AML-193 (cell line): ENCODE measurements at regions not wholly inside any gene's neighbourhood (a gene's known extent, or its start where the extent isn't known, plus 50 kb on each side); places are given as distances from the start of the nearest gene placed in this dataset.
A peak's percentile ranks its signal among the peaks of the same experiment; 100 is the strongest.
"Not testable (repeated sequence)": the region's sequence is repeated elsewhere in the genome, so short reads cannot be mapped to it uniquely, and the experiment has no call there.

Source experiments
- DNase-seq, 2 experiments: peaks; one replicate each; lab custom pipeline; 2025; lab: John Stamatoyannopoulos, UW

DNA sequence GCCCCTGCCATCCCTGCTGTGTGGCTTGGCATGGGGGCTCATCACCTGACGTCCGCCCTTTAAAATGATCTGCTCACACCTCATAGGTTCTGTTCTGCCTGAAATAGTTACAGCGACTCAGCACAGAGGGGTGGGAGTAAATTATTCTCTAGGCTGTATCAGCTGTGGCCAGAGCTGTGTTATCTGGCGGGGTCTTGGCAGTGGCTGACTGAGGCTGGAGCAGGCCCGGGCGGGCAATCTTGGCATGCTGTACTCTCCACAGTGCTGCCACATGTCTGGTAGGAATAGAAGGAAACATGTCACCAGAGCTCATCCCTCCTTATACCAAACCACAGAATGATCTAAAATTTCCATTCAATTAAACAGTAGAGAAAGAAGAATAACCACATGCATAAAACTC, 499.9 kb upstream of the LMCD1 start:
- no peak for DNase-seq

- no peak for DNase-seq
Observed at GRCh38 chr3:8011902-8012301, 489.7 kb upstream of the LMCD1 start.

DNA sequence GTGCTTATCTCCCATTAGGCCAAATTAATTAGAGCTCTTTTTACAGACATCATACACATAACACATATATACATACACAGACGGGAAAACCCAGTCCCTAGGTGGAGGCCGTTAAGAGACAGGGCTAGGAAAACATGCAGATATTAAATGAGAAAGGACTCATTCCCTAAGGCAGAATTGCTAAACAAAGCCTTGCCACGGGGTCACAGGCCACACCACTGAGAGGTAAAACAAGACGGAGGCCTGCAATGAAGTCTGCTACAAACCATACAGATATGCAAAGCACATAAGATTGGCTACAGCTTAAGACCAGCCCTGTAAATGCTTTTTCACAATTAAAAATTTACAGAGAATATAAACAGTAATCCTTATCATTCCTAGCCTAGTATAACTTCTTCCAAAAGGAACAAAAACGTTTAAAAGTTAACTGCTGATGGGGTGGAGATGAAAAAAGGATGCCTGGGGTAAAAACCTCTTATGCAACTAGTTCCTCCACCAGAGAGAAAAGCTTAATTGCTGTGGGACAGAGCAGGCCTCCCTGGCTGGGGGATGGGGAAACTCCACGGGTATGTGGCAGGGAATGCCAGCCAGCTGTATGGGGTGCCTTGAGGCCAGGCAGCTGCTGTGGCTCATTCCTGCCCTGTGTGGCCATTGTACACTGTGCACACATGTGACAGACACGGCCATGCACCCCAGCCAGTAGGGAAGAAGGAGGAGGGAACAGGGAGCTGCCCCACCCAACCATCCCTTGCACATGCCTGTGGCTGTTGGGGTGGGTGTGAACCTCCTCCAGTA, 481.4 kb upstream of the LMCD1 start:
- no peak for DNase-seq

- no peak for DNase-seq
Observed at GRCh38 chr3:8027954-8028353, 473.7 kb upstream of the LMCD1 start.

GRCh38 chr3:8050283-8050682, 451.3 kb upstream of the LMCD1 start:
- no peak for DNase-seq

DNA sequence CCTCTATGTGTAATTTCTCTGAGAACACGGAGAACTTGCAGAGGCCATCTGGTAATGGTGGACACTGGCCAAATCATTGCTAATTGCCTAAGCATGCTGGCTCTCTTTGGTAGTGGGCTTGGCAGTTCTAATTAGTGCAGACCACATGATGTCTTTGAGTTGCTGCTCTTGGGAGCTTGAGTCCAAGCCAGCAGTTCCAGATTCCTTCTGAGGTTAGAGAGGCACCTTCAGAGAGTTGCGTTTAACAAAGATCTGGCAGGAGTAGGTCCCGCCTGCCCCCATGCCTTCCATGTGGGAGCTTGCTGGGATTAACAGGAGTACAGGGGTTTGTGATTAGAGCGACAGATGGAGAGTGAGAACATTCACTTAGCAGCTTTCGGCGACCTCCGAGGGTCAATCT, 449.0 kb upstream of the LMCD1 start:
- DNase-seq = no peak

DNA sequence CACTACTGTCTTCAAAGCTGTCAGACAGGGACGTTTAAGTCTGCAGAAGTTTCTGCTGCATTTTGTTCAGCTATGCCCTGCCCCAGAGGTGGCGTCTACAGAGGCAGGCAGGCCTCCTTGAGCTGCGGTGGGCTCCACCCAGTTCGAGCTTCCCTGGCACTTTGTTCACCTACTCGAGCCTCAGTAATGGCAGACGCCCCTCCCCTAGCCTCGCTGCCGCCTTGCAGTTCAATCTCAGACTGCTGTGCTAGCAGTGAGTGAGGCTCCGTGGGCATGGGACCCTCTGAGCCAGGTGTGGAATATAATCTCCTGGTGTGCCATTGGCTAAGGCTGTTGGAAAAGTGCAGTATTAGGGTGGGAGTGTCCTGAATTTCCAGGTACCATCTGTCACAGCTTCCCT, 433.5 kb upstream of the LMCD1 start:
- DNase-seq = not testable (repeated sequence)

DNA sequence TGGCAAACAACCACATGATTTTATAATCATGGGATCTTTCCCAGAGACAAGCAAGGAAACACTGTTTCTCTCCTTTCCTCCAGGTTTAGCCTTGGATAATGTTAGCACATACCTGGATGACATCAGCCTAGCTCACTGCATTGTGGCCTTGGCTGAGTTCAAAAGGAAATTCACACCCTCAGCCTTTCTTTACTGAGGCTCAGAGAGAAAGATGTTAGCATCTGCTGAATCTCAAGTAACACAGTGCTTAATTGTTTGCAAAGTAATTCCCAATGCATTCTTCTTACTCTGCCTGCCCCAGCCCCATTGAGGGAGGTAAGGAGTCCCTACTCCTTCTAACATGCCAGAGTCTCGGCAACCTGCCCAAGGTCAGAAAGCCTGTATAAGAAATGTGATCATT, 432.2 kb upstream of the LMCD1 start:
- DNase-seq = no peak

- DNase-seq = no peak
Observed at GRCh38 chr3:8070011-8070410, 431.6 kb upstream of the LMCD1 start.

GRCh38 chr3:8074740-8075139, 426.9 kb upstream of the LMCD1 start:
- not testable (repeated sequence) for DNase-seq

DNA sequence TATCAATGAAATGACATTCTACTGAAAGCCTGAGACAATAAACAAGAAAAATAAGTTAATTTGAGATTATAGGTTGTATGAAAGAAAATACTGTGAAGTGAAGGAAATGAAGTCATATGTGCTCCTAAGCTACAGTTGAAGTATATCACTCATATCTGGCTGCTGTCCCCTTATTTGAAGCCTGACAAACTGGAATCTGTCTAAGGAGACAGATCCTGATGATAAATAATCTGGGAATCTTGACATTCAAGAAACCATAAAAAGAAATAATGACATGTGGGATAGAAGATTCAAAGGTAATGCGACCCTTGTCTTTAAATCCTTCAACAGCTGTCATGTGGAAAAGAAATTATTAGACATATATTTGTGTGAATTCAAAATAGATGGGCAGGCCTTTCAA, 424.5 kb upstream of the LMCD1 start:
- no peak for DNase-seq

DNA sequence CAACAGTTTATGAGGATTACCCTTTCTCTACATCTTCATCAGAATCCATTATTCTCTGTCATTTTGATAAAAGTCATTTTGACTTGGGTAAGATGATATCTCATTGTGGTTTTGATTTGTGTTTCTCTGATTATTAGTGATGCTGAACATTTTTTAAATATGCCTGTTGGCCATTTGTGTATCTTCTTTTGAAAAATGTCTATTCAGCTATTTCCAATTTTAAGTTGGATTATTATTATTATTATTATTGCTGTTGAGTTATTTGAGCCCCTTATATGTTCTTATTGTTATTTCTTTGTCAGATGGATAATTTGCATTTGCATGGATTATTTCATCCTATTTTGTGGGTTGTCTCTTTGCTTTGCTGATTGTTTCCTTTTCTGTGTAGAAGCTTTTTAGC, 421.2 kb upstream of the LMCD1 start:
- no peak for DNase-seq

DNA sequence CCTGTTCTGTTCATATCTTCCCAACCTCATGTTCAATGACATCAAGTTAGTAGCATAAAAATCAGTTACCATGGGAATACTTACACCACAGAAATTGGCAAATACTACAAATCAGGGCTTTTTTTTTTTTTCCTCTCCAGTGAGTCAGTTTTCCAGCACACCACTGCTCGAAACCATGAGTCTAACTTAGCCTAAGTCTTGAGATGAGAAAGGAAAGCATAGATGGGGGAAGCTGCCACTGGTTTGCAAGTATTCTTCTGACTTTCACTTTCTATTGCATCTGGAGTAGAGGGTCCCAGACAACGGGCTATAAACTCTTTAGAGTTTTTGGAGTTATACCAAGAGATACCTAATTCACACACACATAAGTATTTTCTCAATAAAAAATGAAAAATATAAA, 416.1 kb upstream of the LMCD1 start:
- DNase-seq = no peak

DNA sequence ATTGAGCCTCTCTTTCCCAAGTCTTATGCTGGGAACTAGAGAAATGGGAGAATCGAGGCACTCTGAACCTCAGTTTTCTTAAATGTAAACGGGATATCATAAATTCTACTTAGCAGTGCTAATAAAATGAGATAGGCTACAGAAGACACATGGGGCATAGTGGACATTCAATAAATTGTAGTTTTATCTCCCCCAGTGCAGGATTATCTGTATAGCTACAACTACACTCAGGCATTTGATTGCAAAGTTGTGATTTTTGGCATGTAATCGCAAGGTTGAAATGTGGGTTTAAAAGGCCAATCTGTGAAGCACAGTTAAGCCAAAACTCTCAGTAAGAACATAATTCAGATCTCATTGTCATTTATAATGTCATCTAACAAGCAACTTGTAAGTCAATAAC, 413.7 kb upstream of the LMCD1 start:
- DNase-seq = no peak

DNA sequence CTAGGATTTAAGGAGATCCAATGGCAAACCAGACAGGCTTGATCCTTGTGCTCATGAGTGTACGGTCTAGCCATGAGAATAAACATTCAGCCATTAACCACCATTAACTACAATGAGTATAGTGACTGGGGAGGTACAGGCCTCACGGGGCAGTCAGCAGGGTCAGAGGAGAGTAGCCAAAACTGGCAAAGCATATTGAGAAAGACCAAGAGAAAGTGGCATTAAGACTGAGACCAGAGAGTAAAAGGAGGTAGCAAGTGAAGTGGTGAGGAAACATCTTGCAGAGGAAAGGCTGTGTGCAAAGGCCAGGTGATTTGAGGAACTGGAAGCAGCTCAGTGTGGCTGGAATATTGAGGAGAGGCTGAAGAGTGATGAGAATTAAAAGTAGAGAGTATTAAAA, 407.2 kb upstream of the LMCD1 start:
- peak; percentile 39 to 54 for DNase-seq

DNA sequence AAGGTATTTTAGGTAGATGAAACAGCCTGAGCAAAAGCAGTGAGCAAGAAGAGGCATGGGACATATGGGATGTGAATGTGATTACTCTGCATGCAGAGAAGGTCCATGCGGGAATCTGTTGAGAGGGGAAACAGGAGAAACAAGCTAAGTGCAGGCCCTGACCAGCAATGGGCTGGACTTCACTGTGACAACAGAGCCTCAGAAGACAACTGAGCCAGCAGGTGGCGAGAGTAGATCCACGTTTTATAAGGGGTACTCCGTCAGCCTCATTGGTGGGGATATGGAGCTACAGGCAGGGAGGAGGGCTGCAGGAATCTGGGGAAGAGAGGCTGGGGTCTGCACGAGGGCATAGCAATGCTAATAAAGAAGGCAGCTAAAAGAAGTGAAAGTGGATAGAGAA, 405.9 kb upstream of the LMCD1 start:
- no peak for DNase-seq

DNA sequence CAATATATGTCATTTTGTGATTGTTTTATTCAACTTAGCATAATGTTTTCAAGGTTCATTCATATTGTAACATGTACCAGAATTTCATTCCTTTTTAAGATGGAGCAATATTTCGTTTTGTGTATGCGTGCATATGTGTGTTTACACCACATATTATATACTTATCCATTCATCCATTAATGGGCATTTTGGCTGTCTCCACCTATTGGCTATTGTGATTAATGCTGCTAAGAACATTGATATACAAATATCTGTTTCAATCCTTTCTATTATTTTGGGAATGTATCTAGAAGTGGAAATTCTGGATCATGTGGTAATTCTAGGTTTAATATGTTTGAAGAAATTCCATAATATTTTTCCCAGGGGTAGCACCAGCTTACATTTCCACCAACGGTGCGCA, 403.9 kb upstream of the LMCD1 start:
- DNase-seq = no peak

GRCh38 chr3:8103954-8104353, 397.7 kb upstream of the LMCD1 start:
- DNase-seq = no peak

GRCh38 chr3:8106921-8107320, 394.7 kb upstream of the LMCD1 start:
- DNase-seq = no peak

DNA sequence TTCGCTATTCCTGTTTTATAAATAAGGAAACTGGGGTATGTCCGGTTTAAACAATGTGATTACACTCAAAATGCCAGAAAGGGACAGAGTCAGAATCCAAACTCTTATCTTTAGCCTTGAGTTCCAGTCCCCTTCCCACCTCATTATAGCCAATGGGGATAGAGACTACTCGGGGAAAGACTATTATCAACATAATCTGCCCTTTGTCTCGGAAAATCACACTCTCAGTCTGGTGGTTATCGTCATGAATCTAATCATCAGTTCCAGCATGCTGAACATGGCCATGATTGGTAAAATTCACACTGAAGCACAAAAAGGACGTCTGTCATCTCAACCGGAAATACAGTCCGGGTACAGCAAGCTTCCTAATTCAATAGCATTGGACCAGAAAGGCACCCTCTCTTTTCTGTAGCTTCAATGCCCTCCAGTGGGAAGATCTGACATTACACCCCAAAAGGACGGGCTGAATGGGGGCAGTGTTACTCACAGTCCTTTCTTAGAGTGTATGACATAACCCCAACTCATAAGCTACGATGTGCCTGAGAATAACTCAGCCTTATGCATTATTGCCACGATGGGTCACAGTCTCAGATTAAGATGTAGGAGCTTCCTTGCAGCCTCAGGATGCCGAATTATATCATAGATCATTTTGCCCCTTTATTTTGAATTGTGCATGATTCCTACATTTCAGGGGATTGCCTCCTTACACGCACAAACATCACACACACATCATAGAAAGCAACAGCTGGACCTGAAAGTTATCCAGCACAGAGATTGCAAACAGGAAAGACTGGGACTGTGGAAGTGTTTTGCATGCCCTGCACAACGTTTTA, 390.4 kb upstream of the LMCD1 start:
- peak; percentile 57 to 82 for DNase-seq

- DNase-seq = no peak
Observed at GRCh38 chr3:8112587-8112986, 389.0 kb upstream of the LMCD1 start.

DNA sequence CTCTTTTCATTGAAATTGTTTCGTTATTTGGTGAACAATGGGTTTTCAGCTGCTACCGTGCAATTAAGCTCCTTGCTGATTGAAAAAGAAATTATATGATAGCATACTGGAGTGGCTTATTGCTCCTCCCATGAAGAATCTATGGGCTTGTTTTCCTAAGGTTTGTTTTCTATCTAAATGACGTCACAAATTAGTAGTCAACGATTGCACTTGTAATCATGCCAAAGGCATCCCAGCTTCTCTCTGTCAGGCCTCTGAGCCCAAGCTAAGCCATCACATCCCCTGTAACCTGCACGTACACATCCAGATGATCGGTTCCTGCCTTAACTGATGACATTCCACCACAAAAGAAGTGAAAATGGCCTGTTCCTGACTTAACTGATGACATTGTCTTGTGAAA, 388.0 kb upstream of the LMCD1 start:
- DNase-seq = no peak

- no peak for DNase-seq
Observed at GRCh38 chr3:8128686-8129085, 372.9 kb upstream of the LMCD1 start.

DNA sequence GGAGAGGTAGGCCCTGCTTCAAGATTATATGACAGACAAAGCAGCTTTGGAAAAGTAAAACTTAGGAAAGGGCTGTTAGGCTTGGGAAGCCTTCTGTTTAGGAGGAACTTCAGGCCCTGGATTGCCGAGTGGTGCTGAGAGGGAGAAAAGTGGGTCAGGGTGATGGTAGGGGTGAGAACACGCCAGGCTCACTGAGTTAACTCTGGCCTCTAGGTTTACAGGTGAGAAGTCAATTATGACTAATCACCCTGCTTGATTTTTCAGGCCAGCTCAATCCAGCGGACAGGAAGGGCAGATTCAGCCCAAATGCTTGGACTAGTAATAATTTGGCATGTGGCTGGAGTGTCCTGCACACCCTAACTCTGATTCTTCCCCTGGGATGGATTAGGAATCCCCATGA, 365.1 kb upstream of the LMCD1 start:
- no peak for DNase-seq
